Loucy (cell line): ENCODE measurements at regions not wholly inside any gene's neighbourhood (a gene's known extent, or its start where the extent isn't known, plus 50 kb on each side); places are given as distances from the start of the nearest gene placed in this dataset.

Source experiments
- H2AFZ ChIP-seq: fragments of 200-600 bp; sonication (generic); 2 replicates; pipeline ENCODE4 v1.6.0; 2016; ENCODE audit warnings: antibody characterized with exemption, mild to moderate bottlenecking, low read length, moderate library complexity
- H3F3A ChIP-seq: fragments of 200-600 bp; 2 replicates; pipeline ENCODE4 v1.6.0; 2016; ENCODE audit warnings: antibody characterized with exemption, low read depth, mild to moderate bottlenecking
- H3K27me3 ChIP-seq: fragments of 200-600 bp; sonication (generic); 2 replicates; pipeline ENCODE4 v1.6.1; 2014; ENCODE audit warnings: low read length, mild to moderate bottlenecking; ENCODE audit not compliant: insufficient read depth, poor library complexity, severe bottlenecking
- H3K36me3 ChIP-seq: fragments of 200-600 bp; sonication (generic); 2 replicates; pipeline ENCODE4 v1.6.1; 2016; ENCODE audit warnings: low read length; ENCODE audit not compliant: insufficient read depth
- H3K4me1 ChIP-seq: fragments of 200-600 bp; sonication (generic); 2 replicates; pipeline ENCODE4 v1.5.1; 2014; ENCODE audit warnings: low read length, mild to moderate bottlenecking; ENCODE audit not compliant: insufficient read depth, poor library complexity, severe bottlenecking
- H3K4me2 ChIP-seq: fragments of 200-600 bp; sonication (generic); 2 replicates; pipeline ENCODE4 v1.6.0; 2014; ENCODE audit warnings: antibody characterized with exemption, low read length, low read depth, mild to moderate bottlenecking; ENCODE audit not compliant: poor library complexity, severe bottlenecking
- H3K4me3 ChIP-seq: fragments of 200-600 bp; sonication (generic); 2 replicates; pipeline ENCODE4 v1.5.1; 2014; ENCODE audit warnings: low read length, mild to moderate bottlenecking, mixed read lengths; ENCODE audit not compliant: poor library complexity, severe bottlenecking
- H3K79me2 ChIP-seq: fragments of 200-600 bp; sonication (generic); 2 replicates; pipeline ENCODE4 v1.6.1; 2014; ENCODE audit warnings: low read length; ENCODE audit not compliant: insufficient read depth
- H3K9ac ChIP-seq: fragments of 200-600 bp; sonication (generic); 2 replicates; pipeline ENCODE4 v1.6.0; 2014; ENCODE audit warnings: mild to moderate bottlenecking, low read depth, low read length, moderate library complexity; ENCODE audit not compliant: poor library complexity, severe bottlenecking
- H3K9me2 ChIP-seq: fragments of 200-600 bp; sonication (generic); replicated peaks from 2 replicates; pipeline ENCODE4 v1.6.1; 2016; ENCODE audit warnings: low read depth, low read length, mixed read lengths
- H3K9me3 ChIP-seq: fragments of 200-600 bp; sonication (generic); 2 replicates; pipeline ENCODE4 v1.6.1; 2014; ENCODE audit warnings: mild to moderate bottlenecking, antibody characterized with exemption, low read length, low read depth; ENCODE audit not compliant: insufficient read depth
- H4K20me1 ChIP-seq: fragments of 200-600 bp; sonication (generic); 2 replicates; pipeline ENCODE4 v1.6.0; 2014; ENCODE audit warnings: antibody characterized with exemption, low read length, mild to moderate bottlenecking; ENCODE audit not compliant: insufficient read depth, poor library complexity, severe bottlenecking
- CTCF ChIP-seq: fragments of 200-600 bp; sonication (generic); conservative IDR thresholded peaks from 2 replicates; pipeline ENCODE4 v1.5.1; 2014; ENCODE audit warnings: mild to moderate bottlenecking, antibody characterized with exemption, low read length
- EZH2phosphoT487 ChIP-seq: fragments of 200-600 bp; IDR thresholded peaks from 2 replicates; pipeline ENCODE4 v1.6.1; 2018; ENCODE audit warnings: antibody characterized with exemption, mild to moderate bottlenecking, moderate library complexity, borderline replicate concordance

- Histone ChIP-seq H2AFZ (no peak overlapping the region), H3K79me2 (no peaks in the 10 kb centered on the region), H3K9me3 (no peaks in the 10 kb centered on the region), H3K36me3 (no peaks in the 10 kb centered on the region), H3K9me2 (no peaks in the 10 kb centered on the region), H3K4me2 (no peak overlapping the region), H4K20me1 (no peaks in the 10 kb centered on the region), H3K27me3 (no peaks in the 10 kb centered on the region), H3F3A (no peaks in the 10 kb centered on the region), H3K4me3 (no peak overlapping the region), H3K9ac (no peak overlapping the region), H3K4me1 (no peaks in the 10 kb centered on the region)
- TF ChIP-seq EZH2phosphoT487, result no peak
- no peak for TF ChIP-seq CTCF
Observed at GRCh38 chr6:92586236-92586977, 833.0 kb downstream of the EPHA7 start.

GRCh38 chr6:92582211-92582610 lies 837.1 kb downstream of the EPHA7 start:
- no peaks in the 10 kb centered on the region for H3F3A ChIP-seq
- no peaks in the 10 kb centered on the region for H3K9me3 ChIP-seq
- no peaks in the 10 kb centered on the region for H4K20me1 ChIP-seq
- no peaks in the 10 kb centered on the region for H3K4me1 ChIP-seq
- no peak overlapping the region for H3K9ac ChIP-seq
- H2AFZ ChIP-seq, result no peak overlapping the region
- H3K27me3 ChIP-seq, result no peaks in the 10 kb centered on the region
- no peak overlapping the region for H3K4me3 ChIP-seq
- no peak overlapping the region for H3K4me2 ChIP-seq
- H3K36me3 ChIP-seq, result no peaks in the 10 kb centered on the region
- no peaks in the 10 kb centered on the region for H3K79me2 ChIP-seq
- TF ChIP-seq CTCF, result no peak
- no peak for TF ChIP-seq EZH2phosphoT487
- H3K9me2 ChIP-seq, result no peaks in the 10 kb centered on the region

- H3K9ac ChIP-seq, result no peak overlapping the region
- no peaks in the 10 kb centered on the region for H3K27me3 ChIP-seq
- no peaks in the 10 kb centered on the region for H3K4me1 ChIP-seq
- H3K79me2 ChIP-seq, result no peaks in the 10 kb centered on the region
- no peak for TF ChIP-seq EZH2phosphoT487
- no peak for TF ChIP-seq CTCF
- H3K36me3 ChIP-seq, result no peaks in the 10 kb centered on the region
- H3F3A ChIP-seq, result no peaks in the 10 kb centered on the region
- no peak overlapping the region for H3K4me3 ChIP-seq
- H3K9me3 ChIP-seq, result no peaks in the 10 kb centered on the region
- H4K20me1 ChIP-seq, result no peaks in the 10 kb centered on the region
- H3K4me2 ChIP-seq, result no peak overlapping the region
- no peaks in the 10 kb centered on the region for H3K9me2 ChIP-seq
- H2AFZ ChIP-seq, result no peak overlapping the region
Observed at GRCh38 chr6:92577077-92577719, 842.2 kb downstream of the EPHA7 start.
